HS-27A (cell line): ENCODE measurements at regions not wholly inside any gene's neighbourhood (a gene's known extent, or its start where the extent isn't known, plus 50 kb on each side); places are given as distances from the start of the nearest gene placed in this dataset.
"Not testable (repeated sequence)": the region's sequence is repeated elsewhere in the genome, so short reads cannot be mapped to it uniquely, and the experiment has no call there.

Source experiments
- DNase-seq: peaks from one replicate; pipeline ENCODE4 v3.0.0-alpha.2; 2012; ENCODE audit warnings: low read depth, missing footprints

DNA sequence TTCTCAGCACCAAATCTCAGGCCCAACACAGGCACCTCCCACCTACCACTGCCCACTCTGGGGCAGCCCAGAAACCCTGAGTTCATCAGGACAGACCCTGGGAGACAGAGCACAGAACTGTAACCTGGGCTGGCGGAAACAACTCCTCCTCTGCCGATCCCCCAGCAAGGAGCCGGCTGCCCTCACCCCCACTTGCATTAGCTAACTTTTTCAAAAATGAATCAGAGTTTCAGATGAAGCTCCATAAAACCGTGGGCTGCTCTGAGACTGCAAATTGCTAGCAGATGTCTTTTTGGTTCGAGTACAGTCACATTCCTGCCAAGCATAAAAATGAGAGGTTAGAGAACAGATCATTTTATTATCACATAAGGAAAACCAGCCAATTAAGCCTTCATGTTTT, 93.4 kb upstream of the PARD3 start:
- no peak for DNase-seq

DNA sequence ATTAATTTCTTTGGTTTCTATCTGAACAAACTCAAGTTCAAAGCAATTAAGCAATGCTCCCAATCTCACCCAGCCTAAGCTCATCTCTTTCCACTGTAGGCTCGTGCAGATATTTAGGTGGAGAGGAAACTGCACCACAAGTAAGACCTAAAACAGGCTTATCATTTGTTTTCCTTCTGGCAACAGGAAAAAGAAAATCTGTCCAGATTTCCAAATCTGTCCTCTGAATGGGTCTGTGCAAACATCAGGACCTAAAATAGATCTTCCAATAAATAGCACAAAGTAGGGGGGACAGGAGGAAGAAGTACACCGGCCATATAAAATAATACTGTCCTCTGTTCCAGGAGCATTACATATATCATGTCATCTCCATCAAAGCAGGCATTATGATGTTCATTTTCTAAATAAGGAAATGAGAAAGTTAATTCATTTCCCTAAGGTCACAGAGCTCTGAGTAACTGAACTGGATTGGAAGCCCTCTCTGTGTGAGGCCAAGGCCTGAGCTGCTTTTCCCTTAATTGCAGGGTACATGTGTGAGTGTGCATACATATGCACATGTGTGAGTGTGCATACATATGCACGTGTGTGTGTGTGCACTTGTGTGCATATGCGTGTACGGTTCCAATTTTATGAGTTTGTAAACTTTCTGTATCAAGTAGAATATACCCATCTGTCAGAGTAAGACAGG, 92.8 kb upstream of the PARD3 start:
- DNase-seq: no peak

DNA sequence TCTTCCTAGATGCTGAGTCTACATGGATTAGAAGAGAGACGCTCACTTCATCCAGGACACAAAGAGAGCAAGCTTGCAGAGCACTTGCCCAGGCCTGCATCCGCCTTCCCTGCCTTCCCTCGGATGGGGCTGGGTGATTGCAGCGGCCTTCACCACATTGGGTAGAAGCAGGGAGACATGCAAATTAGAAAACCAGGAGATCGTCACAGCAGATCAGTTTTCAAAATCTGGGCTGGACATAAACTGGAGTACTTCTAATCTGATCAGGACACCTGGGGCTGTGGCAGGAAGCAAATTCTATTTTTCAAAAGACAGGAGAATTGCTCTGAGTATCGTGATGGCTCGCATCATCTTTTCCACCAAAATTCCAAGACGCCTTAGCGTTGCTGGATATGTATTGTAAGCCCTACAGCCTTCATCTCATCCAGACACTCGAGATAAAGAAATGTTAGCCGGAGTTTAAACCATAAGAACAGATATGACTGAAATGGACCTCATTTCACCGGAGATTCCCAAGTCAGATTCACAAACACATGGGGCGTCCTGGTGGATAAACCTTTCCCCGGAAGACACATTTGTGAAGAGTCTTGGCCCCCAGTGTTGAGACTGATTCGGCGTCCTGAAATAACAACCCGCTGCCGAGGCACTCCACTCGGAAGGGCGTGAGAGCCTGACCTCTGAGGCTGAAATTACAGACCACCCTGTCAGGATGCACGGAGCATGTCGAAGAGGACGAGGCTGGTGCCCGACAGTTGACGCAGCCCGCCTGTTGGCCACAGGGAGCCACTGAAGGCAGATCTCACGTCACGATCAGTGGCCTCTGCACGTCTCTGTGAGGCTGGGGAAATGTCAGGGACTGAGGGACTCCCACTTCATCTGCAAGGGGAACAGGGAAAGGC, 91.2 kb upstream of the PARD3 start:
- no peak for DNase-seq

DNA sequence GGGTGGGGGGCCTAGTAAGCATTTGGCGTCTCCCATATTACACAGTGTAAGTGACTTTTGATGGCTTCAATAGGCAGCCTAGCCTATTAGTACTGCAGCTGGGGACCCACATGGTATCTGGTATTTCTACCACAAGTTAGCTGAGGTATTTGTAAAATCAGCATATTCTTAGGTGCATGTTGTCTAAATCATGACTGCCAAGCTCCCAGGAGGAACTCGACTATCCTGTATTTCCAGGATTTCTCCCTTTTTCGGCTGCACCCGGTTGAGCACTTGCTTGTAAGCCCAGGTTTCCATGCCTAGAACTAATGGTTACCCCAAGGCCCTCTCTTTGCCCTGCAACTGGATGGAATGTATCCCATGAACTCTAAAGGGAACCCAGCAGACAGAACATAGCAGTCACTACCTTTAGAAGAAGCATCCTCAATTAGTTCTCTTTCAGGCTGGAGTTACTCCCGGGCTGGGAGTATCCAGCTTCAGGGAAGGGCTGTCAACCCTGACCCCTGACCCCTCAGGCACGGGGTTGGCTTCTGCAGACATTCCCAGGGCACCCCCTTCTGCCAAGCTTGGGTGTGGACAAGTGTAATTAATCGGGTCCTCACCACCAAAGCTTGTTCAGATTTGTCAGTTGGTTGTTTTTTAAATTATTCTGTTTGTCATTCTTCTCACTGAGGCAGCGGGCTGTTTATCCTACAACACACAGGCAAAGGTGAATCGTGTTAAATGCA, 90.3 kb upstream of the PARD3 start:
- no peak for DNase-seq

DNA sequence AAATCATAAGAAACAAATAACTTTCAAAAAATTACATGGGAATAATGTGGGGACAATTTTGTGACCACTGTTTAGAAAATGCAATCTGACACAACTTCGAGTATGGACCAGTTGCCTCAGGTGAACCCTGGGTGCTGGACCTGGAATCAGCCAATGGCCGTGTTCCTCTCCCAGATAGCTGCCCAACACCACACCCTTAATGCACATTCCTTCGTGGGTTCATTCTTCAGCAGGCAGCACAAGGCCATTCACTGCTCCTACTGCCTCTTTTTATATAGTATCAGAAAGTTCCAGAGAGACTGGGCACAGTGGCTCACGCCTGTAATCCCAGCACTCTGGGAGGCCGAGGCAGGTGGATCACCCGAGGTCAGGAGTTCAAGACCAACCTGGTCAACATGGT, 89.1 kb upstream of the PARD3 start:
- DNase-seq: no peak

DNA sequence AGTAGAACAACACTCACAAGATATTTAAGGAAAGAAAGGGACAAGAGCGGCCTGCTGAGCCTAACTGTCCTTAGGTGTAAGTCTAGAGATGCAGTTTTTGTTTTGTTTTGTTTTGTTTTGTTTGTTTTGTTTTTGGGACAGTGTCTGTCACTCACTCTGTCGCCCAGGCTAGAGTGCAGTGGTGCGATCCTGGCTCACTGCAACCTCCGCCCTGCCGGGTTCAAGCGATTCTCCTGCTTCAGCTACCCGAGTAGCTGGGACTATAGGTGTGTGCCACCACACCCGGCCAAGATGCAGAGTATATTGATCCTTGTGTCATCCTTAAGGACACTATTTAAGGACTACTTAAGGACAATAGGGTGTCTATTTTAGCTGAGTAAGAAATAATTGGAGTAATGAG, 84.1 kb upstream of the PARD3 start:
- no peak for DNase-seq

DNA sequence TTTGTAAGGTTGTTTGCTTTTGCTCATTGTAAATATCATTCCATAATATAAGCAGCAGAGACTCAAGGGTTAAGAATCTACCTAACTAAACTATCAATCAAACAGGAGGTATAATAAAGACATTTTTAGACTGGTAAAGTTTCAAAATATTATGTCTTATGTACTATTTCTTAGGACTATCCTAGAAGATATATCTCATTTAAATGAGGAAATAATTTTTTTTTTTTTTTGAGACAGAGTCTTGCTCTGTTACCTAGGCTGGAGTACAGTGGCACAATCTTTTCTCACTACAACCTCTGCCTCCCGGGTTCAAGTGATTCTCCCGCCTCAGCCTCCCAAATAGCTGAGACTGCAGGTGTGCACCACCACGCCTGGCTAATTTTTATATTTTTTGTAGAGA, 80.9 kb upstream of the PARD3 start:
- DNase-seq: no peak

DNA sequence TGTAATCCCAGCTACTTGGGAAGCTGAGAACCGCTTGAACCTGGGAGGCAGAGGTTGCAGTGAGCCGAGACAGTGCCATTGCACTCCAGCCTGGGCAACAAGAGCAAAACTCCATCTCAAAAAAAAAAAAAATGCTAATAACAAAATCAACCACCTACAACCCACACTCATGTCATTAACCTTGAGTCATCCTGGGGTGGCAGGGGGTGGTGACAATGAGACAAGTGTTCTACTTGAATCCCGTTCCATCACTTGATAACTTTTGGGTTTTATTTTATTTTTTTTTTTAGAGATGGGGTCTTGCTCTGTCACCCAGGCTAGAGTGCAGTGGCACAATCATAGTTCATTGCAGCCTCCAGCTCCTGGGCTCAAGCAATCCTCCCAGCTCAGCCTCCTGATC, 80.0 kb upstream of the PARD3 start:
- not testable (repeated sequence) for DNase-seq

DNA sequence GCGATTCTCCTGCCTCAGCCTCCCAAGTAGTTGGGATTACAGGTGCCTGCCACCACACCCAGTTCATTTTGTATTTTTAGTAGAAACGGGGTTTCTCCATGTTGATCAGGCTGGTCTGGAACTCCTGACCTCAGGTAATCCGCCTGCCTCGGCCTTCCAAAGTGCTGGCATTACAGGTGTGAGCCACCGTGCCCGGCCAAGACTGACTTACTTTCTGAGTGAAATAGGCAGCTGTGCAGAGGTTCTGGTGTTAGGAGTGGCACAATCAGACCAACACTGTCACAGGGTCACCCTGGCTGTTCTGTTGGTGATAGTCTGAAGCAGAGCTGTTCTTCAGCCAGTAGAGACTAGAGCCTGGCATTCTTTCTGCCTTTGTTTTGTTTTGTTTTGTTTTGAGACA, 77.4 kb upstream of the PARD3 start:
- not testable (repeated sequence) for DNase-seq

DNA sequence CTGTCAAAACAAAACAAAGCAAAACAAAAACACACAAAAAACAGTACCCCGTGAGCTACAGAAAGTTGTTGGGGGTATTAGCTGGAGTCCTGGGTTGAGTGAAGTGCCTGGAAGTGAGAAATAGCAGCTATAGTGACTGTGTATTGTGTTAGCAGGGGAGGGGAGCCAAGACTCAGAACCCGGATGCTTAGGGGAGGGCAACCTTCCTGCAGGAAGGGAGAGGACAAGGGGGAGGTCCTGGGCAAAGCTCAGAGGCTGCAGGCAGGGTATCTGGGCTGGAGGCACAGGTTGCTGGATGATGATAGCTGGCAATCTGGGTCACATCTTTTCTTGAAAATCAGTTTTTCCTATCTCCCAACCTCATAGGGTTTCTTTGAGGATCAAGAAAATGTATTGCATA, 75.8 kb upstream of the PARD3 start:
- DNase-seq: no peak

DNA sequence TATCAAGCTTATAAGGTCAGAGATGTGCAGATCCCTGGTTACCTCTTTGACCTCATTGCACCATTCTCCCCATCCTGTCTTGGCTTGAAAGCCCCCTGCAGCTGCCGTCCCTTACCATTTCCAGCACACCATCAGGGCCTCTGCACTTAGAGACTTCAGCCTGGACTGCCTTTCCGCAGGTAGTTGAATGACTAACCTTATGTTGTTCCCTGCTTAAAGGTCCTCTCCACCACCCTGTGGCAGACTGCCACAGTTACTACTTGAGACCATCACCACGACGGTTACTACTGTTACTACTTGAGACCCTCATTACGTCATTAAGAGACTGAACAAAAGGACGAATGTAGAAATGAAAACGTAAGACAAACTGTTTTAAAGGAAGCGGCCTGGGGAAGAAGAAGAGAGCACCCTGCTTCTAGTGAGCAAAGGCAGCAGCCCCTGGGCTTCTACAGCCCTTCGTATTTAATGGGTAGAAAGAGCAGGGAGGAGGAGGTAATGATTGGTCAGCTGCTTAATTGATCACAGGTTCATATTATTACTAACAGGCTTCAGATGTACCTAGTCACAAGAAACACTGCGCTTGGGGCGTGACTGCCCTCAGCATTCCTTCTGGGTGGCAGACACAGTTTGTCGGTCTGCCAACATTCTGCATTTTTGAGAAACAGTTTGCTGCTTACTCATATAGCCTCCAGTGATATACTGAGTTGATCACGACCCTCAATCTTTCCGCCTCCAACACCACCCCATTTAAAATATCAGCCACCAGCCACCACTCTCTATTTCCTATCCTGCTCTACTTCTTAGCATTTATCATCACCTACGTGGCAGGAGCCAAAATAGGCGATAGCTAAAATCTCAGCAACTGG, 74.1 kb upstream of the PARD3 start:
- DNase-seq: no peak

DNA sequence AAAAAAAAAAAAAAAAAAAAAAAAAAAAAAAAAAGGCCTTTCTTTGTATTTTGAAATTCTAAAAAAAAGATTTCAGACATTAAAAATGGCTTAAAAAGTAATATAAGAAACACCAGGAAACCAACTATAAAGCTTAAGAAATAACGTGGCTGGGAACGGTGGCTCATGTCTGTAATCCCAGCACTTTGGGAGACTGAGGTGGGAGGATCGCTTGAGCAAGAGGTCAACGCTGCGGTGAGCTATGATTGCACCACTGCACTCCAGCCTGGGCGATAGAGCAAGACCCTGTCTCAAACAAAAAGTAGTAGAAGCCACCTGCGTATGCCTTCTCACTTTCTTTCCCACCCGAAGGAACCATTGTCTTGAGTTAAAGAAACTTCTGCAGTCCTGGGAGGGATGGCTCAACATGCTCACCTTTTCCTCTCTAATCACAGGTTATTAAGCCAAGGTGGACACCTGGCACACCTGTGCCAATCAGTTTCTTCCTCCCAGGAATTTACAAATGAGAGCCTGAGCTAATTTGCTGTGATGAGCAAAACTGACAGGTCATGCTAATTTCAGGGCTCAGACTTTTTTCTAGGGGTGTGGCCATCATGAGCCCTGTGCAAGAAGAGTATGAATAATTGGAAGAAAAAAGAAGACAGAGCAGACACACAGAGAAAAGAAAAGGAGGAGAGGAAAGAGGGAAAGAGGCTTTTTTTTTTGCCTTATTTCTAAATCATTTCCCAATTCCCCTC, 72.0 kb upstream of the PARD3 start:
- no peak for DNase-seq

DNA sequence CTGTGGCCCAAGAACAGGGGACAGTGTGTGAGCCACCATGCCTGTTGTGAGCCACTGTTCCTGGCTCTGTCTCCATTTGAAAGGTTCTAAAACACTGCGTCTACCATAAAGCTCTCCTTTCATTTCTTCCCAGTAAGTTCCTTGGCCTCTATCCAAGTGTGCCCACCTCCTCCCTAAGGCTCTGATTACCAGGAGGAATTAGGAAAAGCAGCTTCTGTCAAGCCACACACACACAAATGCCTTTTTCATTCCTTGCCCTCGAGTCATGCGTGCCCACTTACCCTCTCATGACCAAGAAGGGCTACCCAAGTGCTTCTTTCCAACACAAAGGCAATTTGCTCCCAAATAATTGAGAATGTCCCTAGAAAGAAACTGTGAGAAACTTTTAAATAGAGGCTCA, 70.8 kb upstream of the PARD3 start:
- no peak for DNase-seq

DNA sequence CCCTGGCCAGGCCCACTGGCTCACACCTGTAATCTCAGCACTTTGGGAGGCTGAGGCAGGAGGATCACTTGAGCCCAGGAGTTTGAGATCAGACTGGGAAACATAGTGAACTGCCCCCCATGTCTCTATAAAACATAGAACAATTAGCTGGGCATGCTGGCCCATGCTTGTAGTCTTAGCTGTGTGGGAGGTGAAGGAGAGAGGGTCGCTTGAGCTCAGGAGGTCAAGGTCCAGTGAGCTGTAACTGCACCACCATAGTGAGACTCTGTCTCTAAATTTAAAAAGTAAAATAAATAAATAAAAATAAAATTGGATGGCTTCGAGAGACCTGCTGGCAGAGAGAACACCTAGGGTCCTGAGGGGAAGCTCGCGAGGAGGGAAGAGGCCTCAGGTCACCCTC, 69.9 kb upstream of the PARD3 start:
- no peak for DNase-seq

DNA sequence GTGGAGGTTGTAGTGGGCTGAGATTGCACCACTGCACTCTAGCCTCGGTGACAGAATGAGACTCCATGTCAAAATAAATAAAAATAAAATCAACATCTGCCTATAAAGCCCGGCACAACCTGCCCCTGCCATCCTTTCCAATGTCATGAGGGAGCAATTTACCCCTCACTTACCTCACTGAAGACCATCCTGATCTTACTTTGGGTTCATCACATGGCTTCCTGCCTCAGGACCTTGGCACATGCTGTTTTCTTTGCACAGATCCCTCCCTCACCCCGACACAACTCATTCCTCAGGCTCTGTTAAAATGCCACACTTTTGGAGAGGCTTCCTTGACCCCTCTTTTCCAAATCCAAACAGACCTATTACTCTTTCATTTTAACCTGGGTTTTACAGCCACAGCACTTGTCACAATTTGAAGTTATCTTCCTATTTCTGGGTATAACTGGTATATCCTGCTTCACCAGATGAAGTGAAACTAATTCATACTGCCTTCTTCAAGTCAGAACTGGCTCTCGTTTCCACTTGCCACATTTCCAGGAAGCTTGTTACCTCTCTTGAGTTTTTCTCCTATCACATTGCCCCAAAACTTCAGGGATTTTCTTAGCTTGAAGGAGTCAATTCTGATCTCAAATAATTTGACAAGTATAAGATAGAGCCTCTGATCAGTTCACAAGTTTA, 69.3 kb upstream of the PARD3 start:
- no peak for DNase-seq

DNA sequence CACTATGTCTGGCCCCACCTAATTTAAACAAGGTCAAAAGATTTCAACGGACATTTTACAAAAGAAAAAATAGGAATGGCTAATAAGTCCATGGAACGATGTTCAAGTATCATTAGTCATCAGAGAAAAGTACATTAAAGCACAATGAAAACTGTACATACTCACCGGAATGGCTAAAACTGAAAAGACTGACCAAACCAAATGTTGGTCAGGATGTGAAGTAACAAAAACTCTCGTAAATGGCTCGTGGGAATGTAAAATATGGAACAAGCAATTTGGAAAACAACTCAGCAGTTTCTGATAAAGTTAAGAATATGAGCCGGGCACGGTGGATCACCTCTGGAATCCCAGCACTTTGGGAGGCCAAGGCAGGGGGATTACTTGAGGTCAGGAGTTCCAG, 65.7 kb upstream of the PARD3 start:
- DNase-seq: no peak

DNA sequence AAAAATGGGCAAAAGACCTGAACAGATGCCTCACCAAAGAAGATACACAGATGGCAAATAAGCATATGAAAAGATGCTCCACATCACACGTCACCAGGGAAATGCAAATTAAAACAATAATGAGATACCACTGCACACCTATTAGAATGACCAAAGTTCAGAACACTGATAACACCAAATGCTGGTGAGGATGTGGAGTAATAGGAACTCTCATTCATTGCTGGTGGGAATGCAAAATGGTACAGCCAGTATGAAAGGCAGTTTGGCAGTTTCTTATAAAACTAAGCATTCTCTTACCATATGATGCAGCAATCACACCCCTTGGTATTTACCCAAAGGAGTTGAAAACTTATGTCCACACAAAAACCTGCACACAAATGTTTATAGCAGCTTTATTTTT, 63.6 kb upstream of the PARD3 start:
- DNase-seq: not testable (repeated sequence)

DNA sequence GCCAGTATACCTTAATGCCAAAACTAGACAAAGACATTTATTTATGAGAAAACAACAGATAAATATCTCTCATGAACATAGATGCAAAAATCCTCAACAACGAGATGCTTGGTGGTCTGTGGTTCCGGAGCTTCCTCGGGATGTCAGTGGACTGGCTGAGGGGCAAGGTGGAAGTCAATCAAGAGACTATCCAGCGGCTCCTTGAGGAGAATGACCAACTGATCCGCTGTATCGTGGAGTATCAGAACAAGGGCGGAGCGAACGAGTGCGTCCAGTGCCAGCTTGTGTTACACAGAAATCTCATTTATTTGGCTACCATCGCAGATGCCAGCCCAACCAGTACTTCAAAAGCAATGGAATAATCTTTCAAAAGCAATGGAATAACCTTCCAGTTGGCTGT, 60.0 kb upstream of the PARD3 start:
- DNase-seq: no peak

DNA sequence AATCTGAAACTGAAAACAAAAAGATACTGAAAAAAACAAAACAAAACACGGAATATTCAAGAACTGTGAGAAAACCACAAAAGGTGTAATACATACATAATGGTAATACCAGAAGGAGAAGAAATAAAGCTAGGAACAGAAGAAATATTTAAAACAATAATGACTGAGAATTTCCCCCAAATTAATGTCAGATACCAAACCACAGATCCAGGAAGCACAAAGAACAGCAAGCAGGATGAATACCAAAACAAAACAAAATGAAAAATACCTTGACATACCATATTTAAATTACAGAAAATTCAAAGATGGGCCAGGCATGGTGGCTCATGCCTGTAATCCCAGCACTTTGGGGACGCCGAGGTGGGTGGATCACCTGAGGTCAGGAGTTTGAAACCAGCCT, 57.7 kb upstream of the PARD3 start:
- DNase-seq: no peak

DNA sequence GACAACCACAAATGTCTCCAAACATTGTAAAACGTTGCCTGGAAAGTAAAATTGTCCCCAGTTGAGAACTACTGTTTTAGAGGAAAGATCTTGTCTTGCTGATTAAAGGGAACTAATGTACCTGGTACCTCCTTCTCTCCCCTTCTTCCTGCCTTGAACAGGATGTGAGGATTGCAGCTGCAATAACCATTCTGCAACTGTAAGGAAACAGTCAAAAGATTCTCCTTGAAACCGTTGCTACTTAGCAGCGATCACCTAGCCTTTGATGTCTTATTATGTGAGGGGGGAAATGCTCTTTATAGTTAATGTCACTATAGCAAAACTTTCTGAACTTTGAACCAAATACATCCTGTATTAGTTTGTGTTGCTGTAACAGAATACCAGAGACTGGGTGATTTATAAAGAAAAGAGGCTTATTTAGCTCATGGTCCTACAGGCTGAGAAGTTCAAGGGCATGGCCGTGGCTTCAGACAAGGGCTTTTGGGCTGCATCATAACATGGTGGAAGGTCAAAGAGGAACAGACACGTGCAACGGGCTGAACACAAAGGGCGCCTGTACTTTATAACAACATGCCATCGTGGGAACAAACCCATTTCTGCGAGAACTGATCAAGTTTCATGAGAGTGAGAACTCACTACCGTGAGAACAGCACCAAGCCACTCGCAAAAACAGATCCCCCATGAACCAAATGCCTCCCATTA, 54.2 kb upstream of the PARD3 start:
- DNase-seq: no peak
